D721Med (cell line): ENCODE measurements at regions not wholly inside any gene's neighbourhood (a gene's known extent, or its start where the extent isn't known, plus 50 kb on each side); places are given as distances from the start of the nearest gene placed in this dataset.

Experiments
- DNase-seq: peaks from one replicate; pipeline ENCODE4 v3.0.0; 2011; ENCODE audit warnings: low spot score; ENCODE audit not compliant: insufficient read length
- FAIRE-seq: peaks from 2 replicates; lab custom pipeline; 2011; peaks lifted over from hg19 to GRCh38; lab: Jason Lieb, UNC
- TF ChIP-seq, protein P1 (sequence below): IDR thresholded peaks from 2 replicates; pipeline ENCODE4 v1.5.1; 2012; ENCODE audit warnings: mild to moderate bottlenecking, control low read depth; ENCODE audit not compliant: insufficient read depth; ENCODE audit errors: missing control alignments

DNA sequence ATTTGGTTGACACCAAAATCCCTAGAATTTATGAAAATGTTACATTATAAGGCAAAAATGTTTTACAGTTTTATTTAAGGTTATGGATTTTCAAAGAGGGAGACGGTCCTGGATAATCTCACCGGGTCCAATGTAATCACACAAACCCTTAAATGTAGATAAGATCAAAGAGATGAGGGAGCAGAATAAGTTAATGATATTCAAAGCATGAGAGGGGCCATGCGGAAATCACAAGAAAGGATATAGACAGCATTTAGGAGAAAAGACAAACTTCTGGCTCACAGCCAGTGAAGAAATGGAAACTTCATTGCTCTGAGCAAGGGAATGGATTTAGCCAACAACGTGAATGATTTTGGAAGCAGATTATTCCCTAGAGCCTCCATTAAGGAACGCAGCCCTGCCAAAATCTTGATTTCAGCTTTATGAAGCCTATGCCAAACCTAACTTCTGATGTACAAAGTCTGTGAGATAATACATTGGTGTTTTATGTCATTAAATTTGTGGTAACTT lies 684.4 kb upstream of the GNPDA2 start:
- FAIRE-seq = no peak
- DNase-seq = no peak
- TF ChIP-seq, protein P1, sequence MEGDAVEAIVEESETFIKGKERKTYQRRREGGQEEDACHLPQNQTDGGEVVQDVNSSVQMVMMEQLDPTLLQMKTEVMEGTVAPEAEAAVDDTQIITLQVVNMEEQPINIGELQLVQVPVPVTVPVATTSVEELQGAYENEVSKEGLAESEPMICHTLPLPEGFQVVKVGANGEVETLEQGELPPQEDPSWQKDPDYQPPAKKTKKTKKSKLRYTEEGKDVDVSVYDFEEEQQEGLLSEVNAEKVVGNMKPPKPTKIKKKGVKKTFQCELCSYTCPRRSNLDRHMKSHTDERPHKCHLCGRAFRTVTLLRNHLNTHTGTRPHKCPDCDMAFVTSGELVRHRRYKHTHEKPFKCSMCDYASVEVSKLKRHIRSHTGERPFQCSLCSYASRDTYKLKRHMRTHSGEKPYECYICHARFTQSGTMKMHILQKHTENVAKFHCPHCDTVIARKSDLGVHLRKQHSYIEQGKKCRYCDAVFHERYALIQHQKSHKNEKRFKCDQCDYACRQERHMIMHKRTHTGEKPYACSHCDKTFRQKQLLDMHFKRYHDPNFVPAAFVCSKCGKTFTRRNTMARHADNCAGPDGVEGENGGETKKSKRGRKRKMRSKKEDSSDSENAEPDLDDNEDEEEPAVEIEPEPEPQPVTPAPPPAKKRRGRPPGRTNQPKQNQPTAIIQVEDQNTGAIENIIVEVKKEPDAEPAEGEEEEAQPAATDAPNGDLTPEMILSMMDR = no peak

DNA sequence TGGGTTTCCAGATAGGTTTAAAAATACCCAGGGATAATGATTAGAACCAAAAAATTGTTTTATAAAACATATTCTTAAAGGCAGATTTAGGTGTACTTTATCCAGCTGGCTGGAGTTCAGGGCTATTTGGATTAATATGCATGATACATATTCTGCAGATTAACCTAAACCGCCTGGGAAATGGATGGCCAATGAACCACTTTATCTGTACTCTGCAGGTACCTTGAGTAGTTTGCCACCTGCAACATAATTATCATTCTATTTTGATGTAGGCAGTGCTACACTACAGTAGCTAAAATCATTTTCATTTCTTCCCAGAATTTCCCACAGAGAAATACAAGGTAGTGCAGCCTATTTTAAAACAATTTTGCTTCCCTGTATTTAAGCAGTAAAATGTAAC lies 683.2 kb upstream of the GNPDA2 start:
- DNase-seq = no peak
- FAIRE-seq = no peak
- TF ChIP-seq, protein P1 = no peak

- peak; percentile 14 for DNase-seq
- peak; percentile 96 for FAIRE-seq
- TF ChIP-seq, protein P1 = no peak
Measured at GRCh38 chr4:45408996-45409395, 682.6 kb upstream of the GNPDA2 start.

- FAIRE-seq = no peak
- DNase-seq = no peak
- TF ChIP-seq, protein P1 = no peak
Measured at GRCh38 chr4:45399116-45399515, 672.8 kb upstream of the GNPDA2 start.

- DNase-seq (no peak), FAIRE-seq (peak; percentile 63)
- TF ChIP-seq, protein P1 = no peak
Measured at GRCh38 chr4:45385306-45385705, 659.0 kb upstream of the GNPDA2 start.

GRCh38 chr4:45370408-45370807 lies 644.1 kb upstream of the GNPDA2 start:
- TF ChIP-seq, protein P1 = no peak
- FAIRE-seq = no peak
- no peak for DNase-seq

DNA sequence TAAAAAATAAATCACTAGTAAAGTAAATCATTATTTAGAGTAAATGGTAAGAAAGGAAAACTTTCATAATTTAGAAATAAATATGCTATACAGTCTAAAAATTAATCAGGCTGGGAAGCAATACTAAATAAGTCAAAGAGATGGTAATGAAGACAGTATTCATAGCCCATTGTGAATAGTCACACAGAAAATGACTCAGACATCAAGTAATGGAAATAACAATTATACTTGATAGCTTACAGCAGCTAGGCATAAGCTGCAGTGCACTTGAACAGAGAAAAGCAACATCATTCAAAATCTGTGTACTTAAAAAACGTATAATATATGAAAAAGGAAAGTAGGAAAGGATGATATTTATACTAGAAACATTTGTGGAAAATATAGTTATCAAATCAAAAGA lies 642.5 kb upstream of the GNPDA2 start:
- TF ChIP-seq, protein P1 = no peak
- FAIRE-seq = no peak
- DNase-seq = no peak
